ENCODE measurements at regions not wholly inside any gene's neighbourhood (a gene's known extent, or its start where the extent isn't known, plus 50 kb on each side); places are given as distances from the start of the nearest gene placed in this dataset.

DNA sequence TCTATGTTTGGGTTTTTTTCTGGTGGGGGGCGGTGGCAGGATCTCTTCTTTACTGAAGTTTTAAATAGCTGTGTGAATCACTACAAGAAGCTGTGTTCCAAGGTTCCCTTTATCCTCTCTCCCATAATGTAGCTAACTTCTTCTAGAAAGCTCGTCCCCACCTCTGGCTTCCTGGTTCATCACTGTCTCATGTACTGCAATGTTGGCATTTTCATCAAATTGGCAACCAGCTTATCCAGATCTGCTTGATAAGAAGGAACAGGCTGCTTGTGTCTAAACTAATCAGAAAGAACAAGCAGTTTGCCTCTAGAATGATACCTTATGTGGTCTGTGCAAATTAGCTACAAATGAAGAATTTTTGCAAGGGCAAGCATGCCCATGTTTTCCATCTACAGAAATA, 130.8 kb downstream of the WT1 start:
- no peak for DNase-seq (ENCODE audit: low read depth in 2 of 2)
- TF ChIP-seq, protein P1, sequence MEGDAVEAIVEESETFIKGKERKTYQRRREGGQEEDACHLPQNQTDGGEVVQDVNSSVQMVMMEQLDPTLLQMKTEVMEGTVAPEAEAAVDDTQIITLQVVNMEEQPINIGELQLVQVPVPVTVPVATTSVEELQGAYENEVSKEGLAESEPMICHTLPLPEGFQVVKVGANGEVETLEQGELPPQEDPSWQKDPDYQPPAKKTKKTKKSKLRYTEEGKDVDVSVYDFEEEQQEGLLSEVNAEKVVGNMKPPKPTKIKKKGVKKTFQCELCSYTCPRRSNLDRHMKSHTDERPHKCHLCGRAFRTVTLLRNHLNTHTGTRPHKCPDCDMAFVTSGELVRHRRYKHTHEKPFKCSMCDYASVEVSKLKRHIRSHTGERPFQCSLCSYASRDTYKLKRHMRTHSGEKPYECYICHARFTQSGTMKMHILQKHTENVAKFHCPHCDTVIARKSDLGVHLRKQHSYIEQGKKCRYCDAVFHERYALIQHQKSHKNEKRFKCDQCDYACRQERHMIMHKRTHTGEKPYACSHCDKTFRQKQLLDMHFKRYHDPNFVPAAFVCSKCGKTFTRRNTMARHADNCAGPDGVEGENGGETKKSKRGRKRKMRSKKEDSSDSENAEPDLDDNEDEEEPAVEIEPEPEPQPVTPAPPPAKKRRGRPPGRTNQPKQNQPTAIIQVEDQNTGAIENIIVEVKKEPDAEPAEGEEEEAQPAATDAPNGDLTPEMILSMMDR (IDR thresholded peaks at IDR 0.05; ENCODE audit: low read depth, low read length), result no peak
- H3K4me3 ChIP-seq (replicated peaks in 1 of 2; ENCODE audit: low read depth in 2 of 2, low read length in 2 of 2), result no peak overlapping the region

DNA sequence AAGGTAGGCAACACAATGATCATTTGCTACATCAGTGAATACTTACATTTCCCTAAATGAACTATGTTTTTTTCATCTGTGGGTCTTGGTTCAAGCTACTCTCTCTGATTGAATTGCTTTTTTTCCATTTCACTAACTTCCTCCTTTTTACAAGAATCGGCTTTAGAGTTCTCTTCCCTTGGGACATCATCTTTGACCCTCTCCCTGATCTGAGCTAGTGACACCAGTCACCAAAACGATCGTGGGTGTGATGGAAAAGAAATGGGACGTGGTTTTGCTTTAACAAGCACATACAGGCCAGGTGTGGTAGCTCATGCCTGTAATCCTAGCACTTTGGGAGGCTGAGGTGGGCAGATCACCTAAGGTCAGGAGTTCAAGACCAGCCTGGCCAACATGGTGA, 129.9 kb downstream of the WT1 start:
- DNase-seq (ENCODE audit: low read depth in 2 of 2), result no peak
- TF ChIP-seq, protein P1 (IDR thresholded peaks at IDR 0.05; ENCODE audit: low read depth, low read length), result no peak
- no peak overlapping the region for H3K4me3 ChIP-seq (replicated peaks in 1 of 2; ENCODE audit: low read depth in 2 of 2, low read length in 2 of 2)

DNA sequence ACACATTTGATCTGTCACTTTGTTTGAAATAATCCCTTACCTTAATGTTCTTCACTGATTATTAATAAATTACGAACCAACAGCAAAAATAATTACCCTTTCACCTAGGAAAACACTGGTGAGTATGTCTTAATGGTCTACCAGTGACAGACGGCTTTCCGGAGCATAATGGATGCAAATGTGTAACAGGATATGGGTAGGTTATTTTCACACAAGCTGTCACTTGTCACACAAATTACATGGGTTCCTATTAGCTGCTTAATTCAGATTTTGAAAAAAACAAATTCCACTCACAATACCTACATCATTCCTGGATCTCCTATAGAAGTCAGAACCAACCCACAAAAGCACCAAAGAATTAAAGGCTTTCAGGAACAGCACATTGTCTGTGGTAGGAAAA, 127.9 kb downstream of the WT1 start:
- DNase-seq (ENCODE audit: low read depth in 2 of 2), result no peak
- no peak overlapping the region for H3K4me3 ChIP-seq (replicated peaks in 1 of 2; ENCODE audit: low read depth in 2 of 2, low read length in 2 of 2)
- TF ChIP-seq, protein P1 (IDR thresholded peaks at IDR 0.05; ENCODE audit: low read depth, low read length), result no peak

DNA sequence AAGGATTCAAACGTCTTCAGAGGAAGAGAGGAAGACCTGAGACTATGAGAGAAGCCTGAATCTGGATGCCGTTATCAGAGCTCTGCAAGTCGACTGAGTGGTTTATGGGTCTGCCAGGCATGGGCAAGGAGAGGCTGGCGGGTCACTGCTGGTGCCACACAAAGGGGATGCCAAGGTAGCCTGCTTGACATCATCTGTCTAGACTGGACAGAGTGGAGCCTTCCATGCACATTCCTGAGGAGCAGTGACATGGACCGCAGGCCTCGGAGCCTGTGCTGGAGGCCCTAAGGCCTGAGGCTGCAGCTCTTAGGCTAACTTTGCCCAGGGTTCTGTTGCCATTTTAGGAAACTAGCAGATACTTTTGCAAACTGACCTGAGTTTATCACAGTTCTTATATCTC, 127.4 kb downstream of the WT1 start:
- no peak for DNase-seq (ENCODE audit: low read depth in 2 of 2)
- no peak overlapping the region for H3K4me3 ChIP-seq (replicated peaks in 1 of 2; ENCODE audit: low read depth in 2 of 2, low read length in 2 of 2)
- TF ChIP-seq, protein P1 (IDR thresholded peaks at IDR 0.05; ENCODE audit: low read depth, low read length), result no peak

DNA sequence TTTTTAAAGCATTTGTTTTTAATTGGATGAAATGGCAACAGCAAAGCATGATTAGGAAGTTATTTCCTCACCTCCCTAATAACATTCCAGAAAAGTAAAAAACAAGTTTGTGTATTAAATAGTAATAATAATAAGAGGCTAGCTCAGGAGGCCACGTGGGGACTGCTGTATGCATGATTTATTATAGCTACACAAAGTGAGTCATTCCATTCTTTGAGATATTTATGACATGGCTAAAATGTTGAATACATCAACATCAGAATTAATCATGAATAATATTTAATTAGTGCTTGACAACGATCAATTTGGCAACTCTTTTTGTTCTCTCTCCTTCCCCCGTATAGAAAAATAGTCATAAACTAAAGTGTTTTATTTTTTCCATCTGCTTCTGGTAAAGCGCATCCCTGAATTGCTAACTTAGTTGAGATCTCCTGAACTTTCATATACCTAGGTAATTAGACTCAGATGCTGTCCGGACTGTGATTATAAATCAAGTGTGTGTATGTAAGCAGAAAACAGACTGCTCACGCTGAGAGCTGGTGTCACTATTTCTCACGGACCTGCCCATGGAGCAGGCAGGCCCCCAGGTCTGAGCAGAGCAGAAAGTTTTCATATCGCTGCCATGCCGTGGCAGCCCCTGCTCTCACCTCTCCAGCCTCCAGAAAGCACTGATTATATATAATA, 125.7 kb downstream of the WT1 start:
- TF ChIP-seq, protein P1 (IDR thresholded peaks at IDR 0.05; ENCODE audit: low read depth, low read length), result no peak
- H3K4me3 ChIP-seq (replicated peaks in 1 of 2; ENCODE audit: low read depth in 2 of 2, low read length in 2 of 2), result no peak overlapping the region
- DNase-seq (ENCODE audit: low read depth in 2 of 2), result no peak

DNA sequence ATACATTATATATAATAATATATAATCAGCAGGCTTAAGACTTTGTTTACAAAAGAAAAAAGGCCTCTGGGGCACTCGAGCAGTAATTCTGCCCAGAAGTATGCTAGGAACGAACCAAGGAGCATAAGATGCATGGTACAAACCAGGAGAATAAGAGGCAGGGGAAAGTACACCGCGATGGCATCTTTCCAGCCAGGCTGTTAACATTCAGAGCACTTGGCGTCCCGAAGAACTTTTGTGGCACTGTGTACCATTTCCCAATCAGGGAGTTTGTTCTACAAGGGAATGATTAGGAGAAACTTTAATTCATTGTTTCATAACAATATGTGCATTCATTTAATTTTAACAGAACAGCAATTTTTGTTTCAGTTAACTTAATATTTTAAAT, 125.1 kb downstream of the WT1 start:
- H3K4me3 ChIP-seq (replicated peaks in 1 of 2; ENCODE audit: low read depth in 2 of 2, low read length in 2 of 2), result no peak overlapping the region
- DNase-seq (ENCODE audit: low read depth in 2 of 2), result no peak
- TF ChIP-seq, protein P1 (IDR thresholded peaks at IDR 0.05; ENCODE audit: low read depth, low read length), result no peak

Measured in cardiac fibroblast (primary cell).